ENCODE measurements at regions not wholly inside any gene's neighbourhood (a gene's known extent, or its start where the extent isn't known, plus 50 kb on each side); places are given as distances from the start of the nearest gene placed in this dataset.

DNA sequence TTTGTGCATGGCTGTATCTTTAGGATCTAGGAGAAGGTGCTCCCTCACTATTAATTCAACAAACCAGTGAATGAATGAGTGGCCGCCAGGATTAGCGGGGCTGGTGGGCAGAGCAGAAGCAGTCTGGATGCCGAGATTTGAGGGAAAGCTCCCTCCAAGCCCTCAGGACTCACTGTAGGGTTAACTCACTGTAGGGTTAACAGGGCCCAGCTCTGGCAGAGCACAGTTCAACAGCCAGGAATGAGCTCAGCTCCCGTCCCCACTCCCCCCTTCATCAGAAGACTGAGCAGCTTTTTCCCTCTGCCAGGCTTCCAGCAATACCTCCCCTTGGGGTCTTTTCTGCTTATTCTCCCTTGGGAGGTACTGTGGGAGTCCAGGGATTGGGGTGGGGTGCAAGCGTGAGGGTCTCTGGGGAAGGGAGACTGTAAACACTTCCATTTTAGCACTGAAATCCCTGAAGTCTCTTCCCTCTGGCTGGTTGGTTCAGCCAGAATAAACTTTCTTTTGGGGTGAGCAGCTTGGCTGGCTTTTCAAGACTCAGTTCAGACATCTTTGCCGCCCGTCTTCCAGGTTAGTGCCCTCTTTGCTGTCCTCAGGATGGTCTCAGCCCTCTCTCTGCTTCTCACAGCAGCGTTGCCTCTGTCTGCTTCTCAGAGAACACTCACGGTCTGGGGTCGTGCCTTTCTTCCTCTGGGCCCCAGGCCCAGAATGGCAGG lies 53.7 kb upstream of the WSB1 start:
- no peak for TF ChIP-seq POLR2A (IDR thresholded peaks at IDR 0.05; ENCODE audit: extremely low read depth, insufficient read length)
- TF ChIP-seq, protein P1, sequence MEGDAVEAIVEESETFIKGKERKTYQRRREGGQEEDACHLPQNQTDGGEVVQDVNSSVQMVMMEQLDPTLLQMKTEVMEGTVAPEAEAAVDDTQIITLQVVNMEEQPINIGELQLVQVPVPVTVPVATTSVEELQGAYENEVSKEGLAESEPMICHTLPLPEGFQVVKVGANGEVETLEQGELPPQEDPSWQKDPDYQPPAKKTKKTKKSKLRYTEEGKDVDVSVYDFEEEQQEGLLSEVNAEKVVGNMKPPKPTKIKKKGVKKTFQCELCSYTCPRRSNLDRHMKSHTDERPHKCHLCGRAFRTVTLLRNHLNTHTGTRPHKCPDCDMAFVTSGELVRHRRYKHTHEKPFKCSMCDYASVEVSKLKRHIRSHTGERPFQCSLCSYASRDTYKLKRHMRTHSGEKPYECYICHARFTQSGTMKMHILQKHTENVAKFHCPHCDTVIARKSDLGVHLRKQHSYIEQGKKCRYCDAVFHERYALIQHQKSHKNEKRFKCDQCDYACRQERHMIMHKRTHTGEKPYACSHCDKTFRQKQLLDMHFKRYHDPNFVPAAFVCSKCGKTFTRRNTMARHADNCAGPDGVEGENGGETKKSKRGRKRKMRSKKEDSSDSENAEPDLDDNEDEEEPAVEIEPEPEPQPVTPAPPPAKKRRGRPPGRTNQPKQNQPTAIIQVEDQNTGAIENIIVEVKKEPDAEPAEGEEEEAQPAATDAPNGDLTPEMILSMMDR (IDR thresholded peaks at IDR 0.05; ENCODE audit: low read depth, low read length) = no peak
- TF ChIP-seq, protein P2, sequence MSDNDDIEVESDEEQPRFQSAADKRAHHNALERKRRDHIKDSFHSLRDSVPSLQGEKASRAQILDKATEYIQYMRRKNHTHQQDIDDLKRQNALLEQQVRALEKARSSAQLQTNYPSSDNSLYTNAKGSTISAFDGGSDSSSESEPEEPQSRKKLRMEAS (IDR thresholded peaks at IDR 0.05; ENCODE audit: low read depth, low read length) = no peak
- TF ChIP-seq MYC (IDR thresholded peaks at IDR 0.05; ENCODE audit: low read depth, low read length) = no peak

All from NB4 (cell line).